SK-N-SH (cell line): ENCODE measurements at regions not wholly inside any gene's neighbourhood (a gene's known extent, or its start where the extent isn't known, plus 50 kb on each side); places are given as distances from the start of the nearest gene placed in this dataset.

Experiments
- CTCF ChIA-PET: fragments of 300-600, 350-600 bp; formaldehyde crosslinking; extraction: SDS; loops from one replicate; lab custom pipeline; 2021; lab: Yijun Ruan, JAX
- POLR2A ChIA-PET: fragments of 350-600 bp; sonication (Branson Sonifier 250); formaldehyde crosslinking; extraction: SDS; loops from one replicate; lab custom pipeline; 2020; ENCODE audit warnings: antibody characterized with exemption, inconsistent platforms; lab: Yijun Ruan, JAX
- DNase-seq: peaks from one replicate; pipeline ENCODE4 v3.0.0; 2012
- H2AFZ ChIP-seq: fragments of 200-600 bp; sonication (generic); 2 replicates; pipeline ENCODE4 v1.8.1; 2016; ENCODE audit warnings: antibody characterized with exemption, mild to moderate bottlenecking, low read depth
- H3F3A ChIP-seq: fragments of 200-600 bp; sonication (generic); replicated peaks from 2 replicates; pipeline ENCODE3; 2016; ENCODE audit warnings: antibody characterized with exemption, mild to moderate bottlenecking; ENCODE audit not compliant: insufficient read depth
- H3K27ac ChIP-seq, 2 experiments: fragments of 200-500 bp in 1 of 2; fragments of 200-600 bp in 1 of 2; sonication (Bioruptor generic) in 1 of 2; sonication (generic), shearing (Covaris generic) in 1 of 2; 2 replicates each; pipeline versions ENCODE4 v1.5.1 to v1.6.1; 2014 to 2016; ENCODE audit warnings: low read depth in 2 of 2, inconsistent platforms in 1 of 2, low read length in 1 of 2, mild to moderate bottlenecking in 1 of 2, mixed read lengths in 1 of 2
- H3K27me3 ChIP-seq: fragments of 200-600 bp; sonication (generic), shearing (Covaris generic); 2 replicates; pipeline ENCODE4 v1.6.1; 2016; ENCODE audit warnings: mixed run types; ENCODE audit not compliant: insufficient read depth
- H3K36me3 ChIP-seq, 2 experiments: fragments of 200-500 bp in 1 of 2; fragments of 200-600 bp in 1 of 2; sonication (Bioruptor generic) in 1 of 2; sonication (generic) in 1 of 2; replicated peaks in 1 of 2; 2 replicates each; pipeline versions ENCODE3 to v1.5.1; 2014 to 2016; ENCODE audit warnings: low read length in 1 of 2, mild to moderate bottlenecking in 1 of 2; ENCODE audit not compliant: insufficient read depth in 2 of 2, control insufficient read depth in 1 of 2
- H3K4me1 ChIP-seq, 2 experiments: fragments of 200-500 bp in 1 of 2; fragments of 200-600 bp in 1 of 2; sonication (Bioruptor generic) in 1 of 2; sonication (generic), shearing (Covaris generic) in 1 of 2; 2 replicates each; pipeline versions ENCODE4 v1.5.1 to v1.6.1; 2014 to 2016; ENCODE audit warnings: low read depth in 1 of 2, low read length in 1 of 2, mixed run types in 1 of 2; ENCODE audit not compliant: insufficient read depth in 2 of 2, control insufficient read depth in 1 of 2
- H3K4me2 ChIP-seq: fragments of 200-600 bp; sonication (generic), shearing (Covaris generic); 2 replicates; pipeline ENCODE4 v1.6.1; 2017; ENCODE audit warnings: mixed run types
- H3K4me3 ChIP-seq, 2 experiments: fragments of 200-500 bp in 1 of 2; fragments of 200-600 bp in 1 of 2; sonication (Bioruptor generic) in 1 of 2; sonication (generic), shearing (Covaris generic) in 1 of 2; 2 replicates each; pipeline versions ENCODE4 v1.5.1 to v1.8.1; 2014 to 2016; ENCODE audit warnings: low read depth in 2 of 2, inconsistent platforms in 1 of 2, low read length in 1 of 2, mild to moderate bottlenecking in 1 of 2, mixed read lengths in 1 of 2, moderate library complexity in 1 of 2
- H3K79me2 ChIP-seq: fragments of 200-600 bp; sonication (generic); 2 replicates; pipeline ENCODE4 v1.8.1; 2017; ENCODE audit warnings: mild to moderate bottlenecking; ENCODE audit not compliant: insufficient read depth
- H3K9ac ChIP-seq: fragments of 200-600 bp; sonication (generic); 2 replicates; pipeline ENCODE4 v1.6.1; 2017; ENCODE audit warnings: mixed run types
- H3K9me2 ChIP-seq: fragments of 200-600 bp; sonication (generic); 2 replicates; pipeline ENCODE4 v1.6.1; 2017; ENCODE audit warnings: mixed run types
- H3K9me3 ChIP-seq: fragments of 200-600 bp; sonication (generic); 2 replicates; pipeline ENCODE4 v1.6.1; 2017; ENCODE audit warnings: mixed run types, mild to moderate bottlenecking, moderate library complexity
- H4K20me1 ChIP-seq: fragments of 200-600 bp; sonication (generic); 2 replicates; pipeline ENCODE4 v1.6.1; 2017; ENCODE audit warnings: mild to moderate bottlenecking, mixed run types; ENCODE audit not compliant: insufficient read depth
- CHD2 ChIP-seq: fragments of 150-350 bp; IDR thresholded peaks from 2 replicates; pipeline ENCODE4 v1.6.1; 2018; ENCODE audit warnings: low read length; ENCODE audit not compliant: partially characterized antibody
- ELF1 ChIP-seq: IDR thresholded peaks from 2 replicates; pipeline ENCODE4 v1.4.0; 2012
- EZH2phosphoT487 ChIP-seq: fragments of 200-600 bp; sonication (generic); IDR thresholded peaks from 2 replicates; pipeline ENCODE4 v1.6.1; 2017; ENCODE audit warnings: low read depth, mixed run types, mild to moderate bottlenecking, antibody characterized with exemption, moderate library complexity, borderline replicate concordance
- FOSL2 ChIP-seq: IDR thresholded peaks from 2 replicates; pipeline ENCODE4 v1.4.0; 2012; ENCODE audit warnings: low read depth, mild to moderate bottlenecking, moderate library complexity, borderline replicate concordance
- FOXJ3 ChIP-seq: sonication (generic); formaldehyde crosslinking; IDR thresholded peaks from 2 replicates; pipeline ENCODE4 v1.5.1; 2020; ENCODE audit warnings: mild to moderate bottlenecking, missing genetic modification reagents
- FOXM1 ChIP-seq: IDR thresholded peaks from 2 replicates; pipeline ENCODE4 v1.4.0; 2012; ENCODE audit warnings: low read depth, mild to moderate bottlenecking
- GABPA ChIP-seq: IDR thresholded peaks from 2 replicates; pipeline ENCODE4 v1.4.0; 2012; ENCODE audit warnings: low read depth, mild to moderate bottlenecking
- JUND ChIP-seq: IDR thresholded peaks from 2 replicates; pipeline ENCODE4 v1.4.0; 2012
- MEF2A ChIP-seq: IDR thresholded peaks from 2 replicates; pipeline ENCODE4 v1.4.0; 2012; ENCODE audit warnings: low read depth, borderline replicate concordance
- MXI1 ChIP-seq: IDR thresholded peaks from 2 replicates; pipeline ENCODE4 v1.6.1; 2012; ENCODE audit warnings: mild to moderate bottlenecking, low read depth, low read length, improper control_type of control experiment
- NFIC ChIP-seq: IDR thresholded peaks from 2 replicates; pipeline ENCODE4 v1.4.0; 2012; ENCODE audit warnings: borderline replicate concordance
- NRF1 ChIP-seq: IDR thresholded peaks from 2 replicates; pipeline ENCODE4 v1.6.1; 2012; ENCODE audit warnings: low read depth, mild to moderate bottlenecking, low read length
- RCOR1 ChIP-seq: fragments of 150-350 bp; IDR thresholded peaks from 2 replicates; pipeline ENCODE4 v1.6.1; 2017; ENCODE audit warnings: antibody characterized with exemption, low read length
- RFX5 ChIP-seq: IDR thresholded peaks from 2 replicates; pipeline ENCODE4 v1.6.1; 2012; ENCODE audit warnings: mild to moderate bottlenecking, improper control_type of control experiment, low read length
- RXRA ChIP-seq: IDR thresholded peaks from 2 replicates; pipeline ENCODE4 v1.4.0; 2012; ENCODE audit warnings: low read depth, mild to moderate bottlenecking, borderline replicate concordance
- SIN3A ChIP-seq: IDR thresholded peaks from 2 replicates; pipeline ENCODE4 v1.6.1; 2012; ENCODE audit warnings: low read depth, mild to moderate bottlenecking, low read length, moderate library complexity, borderline replicate concordance
- SMC3 ChIP-seq: IDR thresholded peaks from 2 replicates; pipeline ENCODE4 v1.6.1; 2012; ENCODE audit warnings: low read depth, low read length, improper control_type of control experiment
- YY1 ChIP-seq: IDR thresholded peaks from 2 replicates; pipeline ENCODE4 v1.4.0; 2012; ENCODE audit warnings: low read depth, mild to moderate bottlenecking
- WGBS: methylation state at CpG from one replicate; pipeline ENCODE4 v1.1.6; 2017; ENCODE audit warnings: low lambda C conversion rate; 5-methylcytosine and 5-hydroxymethylcytosine counted together
- TF ChIP-seq, protein P1 (sequence below): IDR thresholded peaks from 2 replicates; pipeline ENCODE4 v1.4.0; 2012; ENCODE audit warnings: low read depth, borderline replicate concordance
- TF ChIP-seq, protein P2 (sequence below): fragments of 200-600 bp; sonication (generic); IDR thresholded peaks from 2 replicates; pipeline ENCODE4 v1.6.1; 2017; ENCODE audit warnings: antibody characterized with exemption, mild to moderate bottlenecking, moderate library complexity

- TF ChIP-seq FOXM1 (no peak), MXI1 (no peak), YY1 (no peak), ELF1 (no peak), SIN3A (no peak), NRF1 (no peak), SMC3 (no peak)
- TF ChIP-seq, all 33 proteins: peak for 0
Observed at GRCh38 chrX:142576615-142577014, 371.5 kb upstream of the MAGEC2 start (continued).

- Histone ChIP-seq H3K79me2 (no peaks in the 10 kb centered on the region), H4K20me1 (no peaks in the 10 kb centered on the region), H3K4me2 (no peak overlapping the region), H2AFZ (no peak overlapping the region), H3K4me3 (no peak overlapping the region), H3K27me3 (no peaks in the 10 kb centered on the region), H3K27ac (no peak overlapping the region), H3K36me3 (no peaks in the 10 kb centered on the region), H3K9me3 (no peaks in the 10 kb centered on the region), H3F3A (no peaks in the 10 kb centered on the region), H3K9ac (no peak overlapping the region), H3K4me1 (no peaks in the 10 kb centered on the region), H3K9me2 (no peaks in the 10 kb centered on the region)
- WGBS: 2% methylated on average over 3 of the region's 3 CpGs
- DNase-seq: no peak
- ChIA-PET POLR2A (no interaction called here), CTCF (no interaction called here)
- TF ChIP-seq FOSL2 (no peak), CHD2 (no peak), GABPA (no peak), JUND (no peak), RXRA (no peak), RCOR1 (no peak), FOXJ3 (CRISPR knock-in tag) (no peak), MEF2A (no peak)
Observed at GRCh38 chrX:142549923-142550322, 344.8 kb upstream of the MAGEC2 start.

DNA sequence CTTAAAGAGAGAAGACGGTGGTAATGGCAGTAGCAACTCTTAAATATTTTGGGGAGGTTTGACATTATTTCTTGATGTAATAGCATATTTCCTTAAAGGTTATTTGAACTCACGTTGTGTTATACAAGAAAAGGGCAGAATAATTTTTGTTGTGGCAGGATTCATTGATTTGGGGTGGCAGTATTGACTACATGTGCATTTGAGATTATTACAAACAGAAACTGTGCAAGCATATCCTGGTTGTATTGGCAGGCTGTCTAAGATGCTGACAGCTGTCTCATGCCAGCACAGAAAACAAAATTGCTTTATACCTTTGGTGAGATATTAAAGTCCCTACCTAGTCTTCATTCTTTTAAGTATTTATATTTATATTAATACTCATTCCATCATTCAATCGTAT, 300.7 kb upstream of the MAGEC2 start:
- WGBS: 2% methylated on average over 3 of the region's 3 CpGs
- POLR2A ChIA-PET: no interaction called here
- Histone ChIP-seq H2AFZ (no peak overlapping the region), H3K27me3 (no peaks in the 10 kb centered on the region), H3K4me3 (no peak overlapping the region), H3K9me2 (no peaks in the 10 kb centered on the region), H3K4me1 (no peaks in the 10 kb centered on the region), H3F3A (no peaks in the 10 kb centered on the region), H3K9me3 (no peaks in the 10 kb centered on the region), H3K36me3 (no peaks in the 10 kb centered on the region)
- DNase-seq: no peak
- no peak for TF ChIP-seq MEF2A
- TF ChIP-seq EZH2phosphoT487: no peak
- TF ChIP-seq RFX5: no peak
- TF ChIP-seq NRF1: no peak
- no peak for TF ChIP-seq FOSL2
- TF ChIP-seq CHD2: no peak
- no peak for TF ChIP-seq GABPA
- no peak for TF ChIP-seq NFIC
- TF ChIP-seq FOXJ3 (CRISPR knock-in tag): no peak
- TF ChIP-seq ELF1: no peak
- no peak for TF ChIP-seq MXI1
- TF ChIP-seq, protein P1, sequence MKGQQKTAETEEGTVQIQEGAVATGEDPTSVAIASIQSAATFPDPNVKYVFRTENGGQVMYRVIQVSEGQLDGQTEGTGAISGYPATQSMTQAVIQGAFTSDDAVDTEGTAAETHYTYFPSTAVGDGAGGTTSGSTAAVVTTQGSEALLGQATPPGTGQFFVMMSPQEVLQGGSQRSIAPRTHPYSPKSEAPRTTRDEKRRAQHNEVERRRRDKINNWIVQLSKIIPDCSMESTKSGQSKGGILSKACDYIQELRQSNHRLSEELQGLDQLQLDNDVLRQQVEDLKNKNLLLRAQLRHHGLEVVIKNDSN: no peak
- TF ChIP-seq, protein P2, sequence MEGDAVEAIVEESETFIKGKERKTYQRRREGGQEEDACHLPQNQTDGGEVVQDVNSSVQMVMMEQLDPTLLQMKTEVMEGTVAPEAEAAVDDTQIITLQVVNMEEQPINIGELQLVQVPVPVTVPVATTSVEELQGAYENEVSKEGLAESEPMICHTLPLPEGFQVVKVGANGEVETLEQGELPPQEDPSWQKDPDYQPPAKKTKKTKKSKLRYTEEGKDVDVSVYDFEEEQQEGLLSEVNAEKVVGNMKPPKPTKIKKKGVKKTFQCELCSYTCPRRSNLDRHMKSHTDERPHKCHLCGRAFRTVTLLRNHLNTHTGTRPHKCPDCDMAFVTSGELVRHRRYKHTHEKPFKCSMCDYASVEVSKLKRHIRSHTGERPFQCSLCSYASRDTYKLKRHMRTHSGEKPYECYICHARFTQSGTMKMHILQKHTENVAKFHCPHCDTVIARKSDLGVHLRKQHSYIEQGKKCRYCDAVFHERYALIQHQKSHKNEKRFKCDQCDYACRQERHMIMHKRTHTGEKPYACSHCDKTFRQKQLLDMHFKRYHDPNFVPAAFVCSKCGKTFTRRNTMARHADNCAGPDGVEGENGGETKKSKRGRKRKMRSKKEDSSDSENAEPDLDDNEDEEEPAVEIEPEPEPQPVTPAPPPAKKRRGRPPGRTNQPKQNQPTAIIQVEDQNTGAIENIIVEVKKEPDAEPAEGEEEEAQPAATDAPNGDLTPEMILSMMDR: no peak
- TF ChIP-seq, all 33 proteins: peak for 0
- no peak overlapping the region for H3K9ac ChIP-seq
- H4K20me1 ChIP-seq: no peaks in the 10 kb centered on the region
- CTCF ChIA-PET: no interaction called here
- H3K27ac ChIP-seq: no peak overlapping the region
- H3K79me2 ChIP-seq: no peaks in the 10 kb centered on the region
- no peak overlapping the region for H3K4me2 ChIP-seq
